ENCODE measurements at regions not wholly inside any gene's neighbourhood (a gene's known extent, or its start where the extent isn't known, plus 50 kb on each side); places are given as distances from the start of the nearest gene placed in this dataset.

- no peak for TF ChIP-seq JUN (IDR thresholded peaks at IDR 0.05; ENCODE audit: borderline replicate concordance, insufficient read depth, insufficient read length, low read depth)
- TF ChIP-seq CTCF (IDR thresholded peaks at IDR 0.05; ENCODE audit: extremely low read depth in 1 of 2, insufficient read depth in 1 of 2, low read depth in 1 of 2, low read length in 2 of 2): no peak
- TF ChIP-seq POLR2AphosphoS5 (IDR thresholded peaks at IDR 0.05; ENCODE audit: insufficient read depth, low read depth, low read length): no peak
- TF ChIP-seq MAX (IDR thresholded peaks at IDR 0.05; ENCODE audit: insufficient read depth, insufficient read length): no peak
- TF ChIP-seq POLR2A (IDR thresholded peaks at IDR 0.05; ENCODE audit: low read depth, low read length): no peak
- no peak for TF ChIP-seq EZH2 (IDR thresholded peaks at IDR 0.05; ENCODE audit: borderline replicate concordance, low read depth, low read length, severe bottlenecking)
- no peak for TF ChIP-seq MYC (IDR thresholded peaks at IDR 0.05; ENCODE audit: low read depth, low read length)
- no peak for TF ChIP-seq FOS (IDR thresholded peaks at IDR 0.05; ENCODE audit: borderline replicate concordance, insufficient read depth, low read length)
- TF ChIP-seq GATA2 (IDR thresholded peaks at IDR 0.05; ENCODE audit: insufficient read depth, insufficient read length, low read depth, low read length): no peak
Measured at GRCh38 chr14:71341156-71341555, 433.9 kb downstream of the PCNX1 start.
